ENCODE measurements at regions not wholly inside any gene's neighbourhood (a gene's known extent, or its start where the extent isn't known, plus 50 kb on each side); places are given as distances from the start of the nearest gene placed in this dataset.

GRCh38 chr1:98399218-98399617 is 262.3 kb upstream of the SNX7 start:
- Mint-ChIP-seq H3K27ac (no peak overlapping the region), H3K4me3 (no peak overlapping the region), H3K27me3 (no peaks in the 10 kb centered on the region), H3K4me1 (ENCODE audit: low read depth) (peaks cover 12% of the 10 kb centered on the region), H3K9me3 (no peaks in the 10 kb centered on the region), H3K36me3 (ENCODE audit: low read depth) (no peaks in the 10 kb centered on the region)
- intact Hi-C loops (cut with micrococcal nuclease): no loop called here

GRCh38 chr1:98398649-98399048 is 262.9 kb upstream of the SNX7 start:
- intact Hi-C loops (cut with micrococcal nuclease): no loop called here
- Mint-ChIP-seq H3K36me3 (ENCODE audit: low read depth) (no peaks in the 10 kb centered on the region), H3K27ac (no peak overlapping the region), H3K27me3 (no peaks in the 10 kb centered on the region), H3K4me1 (ENCODE audit: low read depth) (peaks cover 7% of the 10 kb centered on the region), H3K4me3 (no peak overlapping the region), H3K9me3 (no peaks in the 10 kb centered on the region)

GRCh38 chr1:98398092-98398491 is 263.4 kb upstream of the SNX7 start:
- H3K4me1 Mint-ChIP-seq (ENCODE audit: low read depth): peaks cover 6% of the 10 kb centered on the region
- intact Hi-C loops (cut with micrococcal nuclease): no loop called here
- no peaks in the 10 kb centered on the region for H3K9me3 Mint-ChIP-seq
- H3K27ac Mint-ChIP-seq: no peak overlapping the region
- H3K4me3 Mint-ChIP-seq: no peak overlapping the region
- no peaks in the 10 kb centered on the region for H3K36me3 Mint-ChIP-seq (ENCODE audit: low read depth)
- no peaks in the 10 kb centered on the region for H3K27me3 Mint-ChIP-seq

GRCh38 chr1:98393719-98394118 is 267.8 kb upstream of the SNX7 start:
- H3K36me3 Mint-ChIP-seq (ENCODE audit: low read depth): no peaks in the 10 kb centered on the region
- no peaks in the 10 kb centered on the region for H3K9me3 Mint-ChIP-seq
- no peak overlapping the region for H3K27ac Mint-ChIP-seq
- no peak overlapping the region for H3K4me3 Mint-ChIP-seq
- H3K27me3 Mint-ChIP-seq: no peaks in the 10 kb centered on the region
- H3K4me1 Mint-ChIP-seq (ENCODE audit: low read depth): no peaks in the 10 kb centered on the region
- intact Hi-C loops (cut with micrococcal nuclease): no loop called here

- Mint-ChIP-seq H3K4me1 (ENCODE audit: low read depth) (peaks cover 9% of the 10 kb centered on the region), H3K27ac (no peak overlapping the region), H3K9me3 (no peaks in the 10 kb centered on the region), H3K4me3 (no peak overlapping the region), H3K27me3 (no peaks in the 10 kb centered on the region), H3K36me3 (ENCODE audit: low read depth) (no peaks in the 10 kb centered on the region)
- intact Hi-C loops (cut with micrococcal nuclease): no loop called here
Observed at GRCh38 chr1:98391175-98391574, 270.3 kb upstream of the SNX7 start.

- H3K36me3 Mint-ChIP-seq (ENCODE audit: low read depth): no peaks in the 10 kb centered on the region
- no peak overlapping the region for H3K4me3 Mint-ChIP-seq
- H3K9me3 Mint-ChIP-seq: no peaks in the 10 kb centered on the region
- no peak overlapping the region for H3K27ac Mint-ChIP-seq
- intact Hi-C loops (cut with micrococcal nuclease): no loop called here
- H3K4me1 Mint-ChIP-seq (ENCODE audit: low read depth): peaks cover 9% of the 10 kb centered on the region
- no peaks in the 10 kb centered on the region for H3K27me3 Mint-ChIP-seq
Observed at GRCh38 chr1:98389809-98390208, 271.7 kb upstream of the SNX7 start.

- Mint-ChIP-seq H3K9me3 (no peaks in the 10 kb centered on the region), H3K4me1 (ENCODE audit: low read depth) (peaks cover 9% of the 10 kb centered on the region), H3K27ac (no peak overlapping the region), H3K27me3 (no peaks in the 10 kb centered on the region), H3K4me3 (no peak overlapping the region), H3K36me3 (ENCODE audit: low read depth) (no peaks in the 10 kb centered on the region)
- intact Hi-C loops (cut with micrococcal nuclease): no loop called here
Observed at GRCh38 chr1:98388441-98388840, 273.1 kb upstream of the SNX7 start.

GRCh38 chr1:98387701-98388100 is 273.8 kb upstream of the SNX7 start:
- Mint-ChIP-seq H3K36me3 (ENCODE audit: low read depth) (no peaks in the 10 kb centered on the region), H3K27ac (no peak overlapping the region), H3K9me3 (no peaks in the 10 kb centered on the region), H3K4me1 (ENCODE audit: low read depth) (peaks cover 9% of the 10 kb centered on the region), H3K27me3 (no peaks in the 10 kb centered on the region), H3K4me3 (no peak overlapping the region)
- intact Hi-C loops (cut with micrococcal nuclease): no loop called here

GRCh38 chr1:98386675-98387440 is 274.7 kb upstream of the SNX7 start:
- H3K4me1 Mint-ChIP-seq (ENCODE audit: low read depth): peaks cover 15% of the 10 kb centered on the region
- no peak overlapping the region for H3K27ac Mint-ChIP-seq
- no peak overlapping the region for H3K4me3 Mint-ChIP-seq
- H3K27me3 Mint-ChIP-seq: no peaks in the 10 kb centered on the region
- no peaks in the 10 kb centered on the region for H3K36me3 Mint-ChIP-seq (ENCODE audit: low read depth)
- intact Hi-C loops (cut with micrococcal nuclease): no loop called here
- H3K9me3 Mint-ChIP-seq: no peaks in the 10 kb centered on the region

- Mint-ChIP-seq H3K9me3 (no peaks in the 10 kb centered on the region), H3K36me3 (ENCODE audit: low read depth) (no peaks in the 10 kb centered on the region), H3K4me1 (ENCODE audit: low read depth) (peaks cover 15% of the 10 kb centered on the region), H3K27ac (no peak overlapping the region), H3K4me3 (no peak overlapping the region), H3K27me3 (no peaks in the 10 kb centered on the region)
- intact Hi-C loops (cut with micrococcal nuclease): no loop called here
Observed at GRCh38 chr1:98385652-98386051, 275.9 kb upstream of the SNX7 start.

- Mint-ChIP-seq H3K4me3 (no peak overlapping the region), H3K27ac (no peak overlapping the region), H3K9me3 (no peaks in the 10 kb centered on the region), H3K27me3 (no peaks in the 10 kb centered on the region), H3K4me1 (ENCODE audit: low read depth) (peaks cover 15% of the 10 kb centered on the region), H3K36me3 (ENCODE audit: low read depth) (no peaks in the 10 kb centered on the region)
- intact Hi-C loops (cut with micrococcal nuclease): no loop called here
Observed at GRCh38 chr1:98384461-98385141, 276.9 kb upstream of the SNX7 start.

- Mint-ChIP-seq H3K27ac (no peak overlapping the region), H3K9me3 (no peaks in the 10 kb centered on the region), H3K27me3 (no peaks in the 10 kb centered on the region), H3K4me1 (ENCODE audit: low read depth) (peaks cover 11% of the 10 kb centered on the region), H3K4me3 (no peak overlapping the region), H3K36me3 (ENCODE audit: low read depth) (no peaks in the 10 kb centered on the region)
- intact Hi-C loops (cut with micrococcal nuclease): no loop called here
Observed at GRCh38 chr1:98382986-98383740, 278.4 kb upstream of the SNX7 start.

GRCh38 chr1:98382586-98382985 is 278.9 kb upstream of the SNX7 start:
- Mint-ChIP-seq H3K4me3 (no peak overlapping the region), H3K4me1 (ENCODE audit: low read depth) (peaks cover 6% of the 10 kb centered on the region), H3K9me3 (no peaks in the 10 kb centered on the region), H3K36me3 (ENCODE audit: low read depth) (no peaks in the 10 kb centered on the region), H3K27ac (no peak overlapping the region), H3K27me3 (no peaks in the 10 kb centered on the region)
- intact Hi-C loops (cut with micrococcal nuclease): no loop called here

GRCh38 chr1:98374098-98374497 is 287.4 kb upstream of the SNX7 start:
- H3K4me1 Mint-ChIP-seq (ENCODE audit: low read depth): peaks cover 15% of the 10 kb centered on the region

More at GRCh38 chr1:98374098-98374497, 287.4 kb upstream of the SNX7 start:
- intact Hi-C loops (cut with micrococcal nuclease): no loop called here
- H3K36me3 Mint-ChIP-seq (ENCODE audit: low read depth): no peaks in the 10 kb centered on the region
- no peaks in the 10 kb centered on the region for H3K9me3 Mint-ChIP-seq
- H3K27me3 Mint-ChIP-seq: no peaks in the 10 kb centered on the region
- no peak overlapping the region for H3K4me3 Mint-ChIP-seq
- no peak overlapping the region for H3K27ac Mint-ChIP-seq
